NCI-H526 treated with DMSO at 0.1 percent for 48 hours (cell line): ENCODE measurements at regions not wholly inside any gene's neighbourhood (a gene's known extent, or its start where the extent isn't known, plus 50 kb on each side); places are given as distances from the start of the nearest gene placed in this dataset.
"Not testable (repeated sequence)": the region's sequence is repeated elsewhere in the genome, so short reads cannot be mapped to it uniquely, and the experiment has no call there.

Experiments
- DNase-seq: peaks from one replicate; lab custom pipeline; 2025; lab: John Stamatoyannopoulos, UW

GRCh38 chr2:111251711-111252110 is 131.0 kb downstream of the BCL2L11 start:
- DNase-seq: no peak

- no peak for DNase-seq
Observed at GRCh38 chr2:111252436-111252835, 131.7 kb downstream of the BCL2L11 start.

- not testable (repeated sequence) for DNase-seq
Observed at GRCh38 chr2:111254916-111255315, 134.2 kb downstream of the BCL2L11 start.

- not testable (repeated sequence) for DNase-seq
Observed at GRCh38 chr2:111256628-111257027, 135.9 kb downstream of the BCL2L11 start.

- not testable (repeated sequence) for DNase-seq
Observed at GRCh38 chr2:111257607-111258006, 136.9 kb downstream of the BCL2L11 start.

GRCh38 chr2:111258318-111258717 is 137.6 kb downstream of the BCL2L11 start:
- DNase-seq: not testable (repeated sequence)

GRCh38 chr2:111262627-111263379 is 142.1 kb downstream of the BCL2L11 start:
- not testable (repeated sequence) for DNase-seq

- not testable (repeated sequence) for DNase-seq
Observed at GRCh38 chr2:111263380-111264017, 142.8 kb downstream of the BCL2L11 start.

- not testable (repeated sequence) for DNase-seq
Observed at GRCh38 chr2:111264956-111265355, 144.2 kb downstream of the BCL2L11 start.

- not testable (repeated sequence) for DNase-seq
Observed at GRCh38 chr2:111266556-111266955, 145.8 kb downstream of the BCL2L11 start.

GRCh38 chr2:111267038-111267437 is 146.3 kb downstream of the BCL2L11 start:
- DNase-seq: not testable (repeated sequence)

- DNase-seq: not testable (repeated sequence)
Observed at GRCh38 chr2:111269761-111270323, 149.1 kb downstream of the BCL2L11 start.

GRCh38 chr2:111270569-111270968 is 149.9 kb downstream of the BCL2L11 start:
- DNase-seq: not testable (repeated sequence)

- not testable (repeated sequence) for DNase-seq
Observed at GRCh38 chr2:111271647-111272304, 151.1 kb downstream of the BCL2L11 start.

GRCh38 chr2:111273007-111273406 is 152.3 kb downstream of the BCL2L11 start:
- DNase-seq: not testable (repeated sequence)

- not testable (repeated sequence) for DNase-seq
Observed at GRCh38 chr2:111275047-111275853, 154.5 kb downstream of the BCL2L11 start.

GRCh38 chr2:111275854-111276171 is 155.1 kb downstream of the BCL2L11 start:
- not testable (repeated sequence) for DNase-seq

GRCh38 chr2:111278133-111278532 is 157.4 kb downstream of the BCL2L11 start:
- not testable (repeated sequence) for DNase-seq

- not testable (repeated sequence) for DNase-seq
Observed at GRCh38 chr2:111280709-111281286, 160.1 kb downstream of the BCL2L11 start.

GRCh38 chr2:111282162-111282561 is 161.4 kb downstream of the BCL2L11 start:
- DNase-seq: not testable (repeated sequence)
